Right lobe of liver (tissue), 4 donors: ENCODE measurements at regions not wholly inside any gene's neighbourhood (a gene's known extent, or its start where the extent isn't known, plus 50 kb on each side); places are given as distances from the start of the nearest gene placed in this dataset.

ENCODE experiments used
- POLR2A ChIP-seq: fragments of 450-650 bp; IDR thresholded peaks from one replicate; pipeline ENCODE4 v1.6.1; 2017; ENCODE audit warnings: antibody characterized with exemption, mild to moderate bottlenecking
- TF ChIP-seq, protein P1 (sequence below), 4 donors: fragments of 200-600 bp in 3 of 4; fragments of 450-650 bp in 1 of 4; IDR thresholded peaks; one replicate each; pipeline versions ENCODE4 v1.5.1 to v1.8.0; 2016 to 2022; ENCODE audit warnings: antibody characterized with exemption in 4 of 4, mild to moderate bottlenecking in 2 of 4
- donor health status: DM: no; HTN: no; CAD: no.
- donor health status: DM: no; HTN: no; CAD: no.
- donor health status: DM: no; HTN: yes; CAD: no.

DNA sequence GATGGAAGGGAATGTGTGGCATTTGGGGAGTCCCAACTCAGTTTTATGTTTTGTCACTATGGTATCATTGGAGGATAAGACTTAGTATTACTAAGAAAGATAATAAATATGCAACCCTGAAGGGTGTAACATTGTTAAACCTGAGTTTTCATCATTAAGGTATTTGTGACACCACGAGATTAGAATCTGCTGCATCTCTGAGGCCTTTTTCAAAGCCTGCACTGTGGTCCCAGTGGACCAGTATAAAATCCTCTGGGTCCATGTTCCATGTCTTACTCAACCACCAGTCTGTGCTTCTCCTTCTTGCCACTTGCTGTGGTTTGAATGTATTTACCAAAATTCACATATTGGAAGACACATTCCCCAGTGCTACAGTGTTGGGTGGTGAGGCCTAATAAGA is 130.6 kb downstream of the TBX18 start:
- TF ChIP-seq, protein P1, sequence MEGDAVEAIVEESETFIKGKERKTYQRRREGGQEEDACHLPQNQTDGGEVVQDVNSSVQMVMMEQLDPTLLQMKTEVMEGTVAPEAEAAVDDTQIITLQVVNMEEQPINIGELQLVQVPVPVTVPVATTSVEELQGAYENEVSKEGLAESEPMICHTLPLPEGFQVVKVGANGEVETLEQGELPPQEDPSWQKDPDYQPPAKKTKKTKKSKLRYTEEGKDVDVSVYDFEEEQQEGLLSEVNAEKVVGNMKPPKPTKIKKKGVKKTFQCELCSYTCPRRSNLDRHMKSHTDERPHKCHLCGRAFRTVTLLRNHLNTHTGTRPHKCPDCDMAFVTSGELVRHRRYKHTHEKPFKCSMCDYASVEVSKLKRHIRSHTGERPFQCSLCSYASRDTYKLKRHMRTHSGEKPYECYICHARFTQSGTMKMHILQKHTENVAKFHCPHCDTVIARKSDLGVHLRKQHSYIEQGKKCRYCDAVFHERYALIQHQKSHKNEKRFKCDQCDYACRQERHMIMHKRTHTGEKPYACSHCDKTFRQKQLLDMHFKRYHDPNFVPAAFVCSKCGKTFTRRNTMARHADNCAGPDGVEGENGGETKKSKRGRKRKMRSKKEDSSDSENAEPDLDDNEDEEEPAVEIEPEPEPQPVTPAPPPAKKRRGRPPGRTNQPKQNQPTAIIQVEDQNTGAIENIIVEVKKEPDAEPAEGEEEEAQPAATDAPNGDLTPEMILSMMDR (IDR thresholded peaks at IDR 0.05) = no peak
- TF ChIP-seq POLR2A = no peak
